NCI-H2227 (cell line): ENCODE measurements at regions not wholly inside any gene's neighbourhood (a gene's known extent, or its start where the extent isn't known, plus 50 kb on each side); places are given as distances from the start of the nearest gene placed in this dataset.
A peak's percentile ranks its signal among the peaks of the same experiment; 100 is the strongest.
"Not testable (repeated sequence)": the region's sequence is repeated elsewhere in the genome, so short reads cannot be mapped to it uniquely, and the experiment has no call there.

Source experiments
- DNase-seq: peaks from one replicate; lab custom pipeline; 2025; ENCODE audit not compliant: unreplicated experiment; lab: John Stamatoyannopoulos, UW

- no peak for DNase-seq
Measured at GRCh38 chr1:29387210-29387609, 150.9 kb downstream of the PTPRU start.

DNA sequence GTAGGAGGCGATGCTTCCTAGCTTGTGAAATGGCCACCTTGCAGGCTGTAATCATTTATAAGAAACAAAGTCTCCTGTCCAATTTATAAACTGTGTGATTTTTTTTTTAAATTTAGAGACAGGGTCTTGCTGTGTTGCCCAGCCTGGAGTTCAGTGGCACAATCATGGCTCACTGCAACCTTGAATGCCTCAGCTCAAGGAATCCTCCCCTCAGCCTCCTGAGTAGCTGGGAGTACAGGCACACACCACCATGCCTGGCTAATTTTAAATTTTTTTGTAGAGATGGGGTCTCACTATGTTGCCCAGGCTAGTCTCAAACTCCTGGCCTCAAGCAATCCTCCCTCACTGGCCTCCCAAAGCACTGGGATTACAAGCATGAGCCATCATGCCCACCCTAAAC, 150.1 kb downstream of the PTPRU start:
- DNase-seq, result not testable (repeated sequence)

DNA sequence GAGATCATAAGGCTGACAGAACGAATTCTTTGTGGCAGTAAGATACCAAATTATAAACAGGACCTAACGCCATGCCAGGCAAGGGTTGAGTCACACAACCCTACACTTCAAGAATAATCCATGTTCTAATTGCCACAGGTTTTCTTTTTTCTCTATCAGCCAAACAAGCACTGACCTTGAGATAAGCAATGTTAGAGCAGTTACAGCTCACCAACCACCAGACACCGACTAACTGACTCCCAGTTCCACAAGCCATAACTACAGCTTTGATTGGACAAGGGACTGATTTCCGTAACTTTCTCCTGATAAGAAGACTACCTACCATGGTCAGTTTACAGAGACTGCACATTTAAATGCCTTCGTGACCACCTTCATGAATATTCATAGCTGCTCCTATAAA, 149.6 kb downstream of the PTPRU start:
- no peak for DNase-seq

DNA sequence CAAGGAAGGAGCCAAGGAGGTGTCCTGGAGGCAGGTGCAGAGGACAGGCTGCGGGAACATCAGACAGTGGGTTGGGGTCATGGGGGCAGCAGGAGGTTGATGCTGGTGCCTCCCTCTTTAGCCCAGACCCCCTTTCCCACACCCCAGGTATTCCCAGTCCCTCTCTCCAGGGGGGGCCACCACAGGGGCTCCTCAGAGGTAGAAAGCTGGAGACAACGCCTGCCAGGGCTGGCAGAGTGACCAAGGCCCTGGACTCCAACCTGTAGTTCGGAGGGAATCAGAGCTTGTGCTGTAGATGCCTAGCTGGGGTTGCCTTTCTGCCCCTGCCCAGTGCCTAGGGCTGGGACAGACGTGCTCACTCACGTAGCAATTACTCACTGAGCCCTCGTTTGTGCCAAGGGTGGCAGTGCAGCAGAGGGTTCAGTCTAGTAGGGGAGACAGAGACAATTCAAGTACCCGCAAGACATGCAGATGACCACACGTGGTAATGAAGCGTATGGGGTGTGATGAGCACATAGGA, 148.2 kb downstream of the PTPRU start:
- no peak for DNase-seq

DNA sequence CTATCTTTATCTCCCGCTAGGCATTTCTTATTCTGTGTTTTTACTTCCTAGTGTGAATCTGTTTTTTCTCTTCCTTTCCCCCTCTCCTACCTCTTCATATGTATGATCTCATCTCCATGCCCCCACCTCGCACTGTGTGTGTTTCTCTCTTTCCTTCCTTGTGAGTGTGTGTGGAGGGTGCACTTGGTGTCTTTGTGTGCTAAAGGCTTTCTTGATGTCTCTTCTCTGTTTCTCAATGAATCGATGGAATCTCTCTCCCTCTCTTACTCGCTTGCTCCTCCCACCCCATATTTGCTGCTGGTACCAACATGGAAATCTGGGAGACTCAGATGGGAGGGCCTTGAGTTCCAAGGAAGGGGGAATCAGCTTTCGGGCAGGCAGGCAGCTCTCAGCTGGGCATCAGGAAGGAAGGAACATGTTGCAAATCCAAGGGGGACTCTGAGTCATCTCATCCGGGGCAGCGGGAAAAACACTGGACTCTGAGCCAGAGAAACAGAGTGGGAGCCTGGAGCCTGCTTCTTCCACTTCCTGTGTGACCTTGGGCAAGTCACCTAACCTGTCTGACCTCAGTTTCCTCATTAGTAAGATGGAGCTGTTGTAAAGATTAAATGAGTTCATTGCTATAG, 147.5 kb downstream of the PTPRU start:
- DNase-seq, result peak; percentile 28

- no peak for DNase-seq
Measured at GRCh38 chr1:29382851-29383745, 146.8 kb downstream of the PTPRU start.

DNA sequence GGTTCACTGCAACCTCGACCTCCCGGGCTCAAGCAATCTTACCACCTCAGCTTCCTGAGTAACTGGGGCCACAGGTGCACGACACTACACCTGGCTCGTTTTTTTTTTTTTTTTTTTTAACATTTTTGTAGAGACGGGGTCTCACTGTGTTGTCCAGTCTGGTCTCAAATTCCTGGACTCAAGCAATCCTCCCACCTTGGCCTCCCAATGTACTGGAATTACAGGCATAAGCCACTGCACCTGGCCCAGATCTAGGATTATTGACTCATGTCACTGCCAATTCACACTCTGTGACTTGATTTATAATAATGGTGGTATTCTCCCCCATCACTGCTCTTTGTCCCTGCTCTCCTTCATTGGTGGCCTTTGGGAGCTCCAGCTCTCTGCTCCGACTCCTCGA, 145.1 kb downstream of the PTPRU start:
- no peak for DNase-seq

DNA sequence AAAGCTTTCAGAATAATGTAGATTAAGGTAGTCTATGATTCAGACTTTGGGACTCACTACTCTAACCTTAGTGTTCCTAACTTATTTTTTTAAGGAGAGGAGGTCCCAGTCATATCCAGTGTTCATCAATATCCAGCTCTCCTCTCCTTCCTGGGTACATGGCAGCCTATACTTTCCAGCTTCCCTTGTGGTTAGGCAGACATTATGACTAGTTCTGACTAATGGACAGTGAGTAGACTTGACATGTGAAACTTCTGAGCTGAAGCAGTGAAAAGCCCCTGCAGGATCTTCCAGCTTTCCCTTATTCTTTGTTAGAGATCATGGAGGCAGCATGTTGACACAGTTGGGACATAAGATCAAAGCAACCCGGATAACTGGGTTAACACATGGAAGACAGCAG, 144.2 kb downstream of the PTPRU start:
- no peak for DNase-seq

DNA sequence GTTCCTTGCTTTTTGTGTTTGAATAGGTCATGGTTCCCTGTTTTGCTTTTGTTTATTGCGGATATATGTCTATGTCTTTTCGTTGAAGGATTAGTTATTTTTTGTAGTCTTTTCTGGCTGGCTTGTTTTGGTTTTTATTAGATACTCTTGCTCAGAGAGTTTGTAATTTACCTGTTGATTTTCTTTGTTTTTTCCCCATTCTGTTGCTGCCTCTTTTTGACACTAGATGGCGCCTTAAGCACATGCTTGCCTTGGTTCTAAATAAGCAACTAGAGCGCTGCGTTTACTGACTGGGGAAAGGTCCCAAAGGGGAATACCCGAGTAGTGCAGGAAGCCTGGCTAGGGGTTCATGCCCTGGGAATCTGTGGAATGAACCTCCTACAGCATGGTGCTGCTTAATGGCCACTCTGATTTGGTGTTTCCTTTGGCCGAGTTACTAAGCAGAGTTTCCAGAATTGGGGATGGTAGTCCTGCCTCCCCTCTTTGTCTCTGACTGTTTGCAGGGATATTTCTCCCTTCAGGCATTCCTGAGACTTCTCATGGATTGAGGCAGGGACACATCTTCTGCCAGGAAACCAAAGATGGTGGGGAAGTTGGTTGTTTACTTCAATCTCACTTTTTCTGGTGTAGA, 143.2 kb downstream of the PTPRU start:
- peak; percentile 46 for DNase-seq
